Kidney epithelial cell (primary cell): ENCODE measurements at regions not wholly inside any gene's neighbourhood (a gene's known extent, or its start where the extent isn't known, plus 50 kb on each side); places are given as distances from the start of the nearest gene placed in this dataset.

Experiments
- DNase-seq: peaks from one replicate; pipeline ENCODE4 v3.0.0-alpha.2; 2010; ENCODE audit warnings: low read depth
- H3K27me3 ChIP-seq: 2 replicates; pipeline ENCODE4 v1.6.0; 2011; ENCODE audit warnings: low read length; ENCODE audit not compliant: control insufficient read depth, insufficient read depth
- H3K36me3 ChIP-seq: 2 replicates; pipeline ENCODE4 v1.5.1; 2011; ENCODE audit warnings: low read length; ENCODE audit not compliant: control insufficient read depth, insufficient read depth
- H3K4me3 ChIP-seq: 2 replicates; pipeline ENCODE4 v1.5.1; 2011; ENCODE audit warnings: low read depth, mild to moderate bottlenecking, control low read depth, low read length
- CTCF ChIP-seq: IDR thresholded peaks from 2 replicates; pipeline ENCODE4 v1.5.1; 2011; ENCODE audit warnings: mild to moderate bottlenecking, moderate library complexity, low read length, control low read depth, inconsistent platforms; ENCODE audit not compliant: insufficient read depth, poor library complexity, severe bottlenecking

- no peak for DNase-seq
- Histone ChIP-seq H3K4me3 (no peak overlapping the region), H3K36me3 (no peaks in the 10 kb centered on the region), H3K27me3 (no peaks in the 10 kb centered on the region)
- no peak for TF ChIP-seq CTCF
Observed at GRCh38 chr9:17963498-17963897, 384.6 kb downstream of the SH3GL2 start.

GRCh38 chr9:17967731-17968130, 388.9 kb downstream of the SH3GL2 start:
- TF ChIP-seq CTCF = no peak
- no peak for DNase-seq
- no peaks in the 10 kb centered on the region for H3K27me3 ChIP-seq

GRCh38 chr9:17969232-17969631, 390.4 kb downstream of the SH3GL2 start:
- Histone ChIP-seq H3K27me3 (no peaks in the 10 kb centered on the region), H3K4me3 (no peak overlapping the region)

More at GRCh38 chr9:17967731-17968130, 388.9 kb downstream of the SH3GL2 start:
- no peaks in the 10 kb centered on the region for H3K36me3 ChIP-seq
- no peak overlapping the region for H3K4me3 ChIP-seq

GRCh38 chr9:17970277-17970676, 391.4 kb downstream of the SH3GL2 start:
- no peak for TF ChIP-seq CTCF
- Histone ChIP-seq H3K27me3 (no peaks in the 10 kb centered on the region), H3K36me3 (no peaks in the 10 kb centered on the region), H3K4me3 (no peak overlapping the region)
- DNase-seq = no peak

More at GRCh38 chr9:17969232-17969631, 390.4 kb downstream of the SH3GL2 start:
- DNase-seq = no peak
- no peaks in the 10 kb centered on the region for H3K36me3 ChIP-seq
- no peak for TF ChIP-seq CTCF

- H3K27me3 ChIP-seq = no peaks in the 10 kb centered on the region
- DNase-seq = no peak
- H3K4me3 ChIP-seq = no peak overlapping the region
- no peaks in the 10 kb centered on the region for H3K36me3 ChIP-seq
- no peak for TF ChIP-seq CTCF
Observed at GRCh38 chr9:17978773-17979172, 399.9 kb downstream of the SH3GL2 start.

- no peak for DNase-seq
- no peak for TF ChIP-seq CTCF
- H3K27me3 ChIP-seq = no peaks in the 10 kb centered on the region
- H3K4me3 ChIP-seq = no peak overlapping the region
- H3K36me3 ChIP-seq = no peaks in the 10 kb centered on the region
Observed at GRCh38 chr9:17986595-17986994, 407.7 kb downstream of the SH3GL2 start.
